GM19438 (cell line): ENCODE measurements at regions not wholly inside any gene's neighbourhood (a gene's known extent, or its start where the extent isn't known, plus 50 kb on each side); places are given as distances from the start of the nearest gene placed in this dataset.

Experiments used
- ATAC-seq: cut with Tn5 transposase; IDR thresholded peaks from one replicate; pipeline ENCODE4 v1.9.1; 2021; ENCODE audit warnings: low read depth; ENCODE audit not compliant: unreplicated experiment

- no peak for ATAC-seq
These were observed 683.4 kb downstream of the SLC16A7 start for GRCh38 chr12:60279221-60279620.

- no peak for ATAC-seq
These were observed 685.7 kb downstream of the SLC16A7 start for GRCh38 chr12:60281522-60281921.

- no peak for ATAC-seq
These were observed 694.7 kb downstream of the SLC16A7 start for GRCh38 chr12:60290532-60290931.

GRCh38 chr12:60308366-60308991 is 712.6 kb downstream of the SLC16A7 start:
- ATAC-seq: no peak

- no peak for ATAC-seq
These were observed 716.1 kb downstream of the SLC16A7 start for GRCh38 chr12:60311940-60312339.

- ATAC-seq: no peak
These were observed 721.5 kb downstream of the SLC16A7 start for GRCh38 chr12:60317361-60317760.

- ATAC-seq: no peak
These were observed 728.9 kb downstream of the SLC16A7 start for GRCh38 chr12:60324746-60325145.

GRCh38 chr12:60333461-60333860 is 737.6 kb downstream of the SLC16A7 start:
- no peak for ATAC-seq

- no peak for ATAC-seq
These were observed 739.9 kb downstream of the SLC16A7 start for GRCh38 chr12:60335745-60336144.

- ATAC-seq: no peak
These were observed 742.2 kb downstream of the SLC16A7 start for GRCh38 chr12:60337839-60338549.

- no peak for ATAC-seq
These were observed 749.6 kb downstream of the SLC16A7 start for GRCh38 chr12:60345442-60345841.

GRCh38 chr12:60349232-60349978 is 753.6 kb downstream of the SLC16A7 start:
- ATAC-seq: no peak

GRCh38 chr12:60387356-60387755 is 791.5 kb downstream of the SLC16A7 start:
- ATAC-seq: no peak

- no peak for ATAC-seq
These were observed 795.2 kb downstream of the SLC16A7 start for GRCh38 chr12:60391051-60391450.

GRCh38 chr12:60391791-60392190 is 796.0 kb downstream of the SLC16A7 start:
- ATAC-seq: no peak

- no peak for ATAC-seq
These were observed 797.3 kb downstream of the SLC16A7 start for GRCh38 chr12:60393093-60393492.

GRCh38 chr12:60394665-60395064 is 798.8 kb downstream of the SLC16A7 start:
- ATAC-seq: no peak

- no peak for ATAC-seq
These were observed 802.7 kb downstream of the SLC16A7 start for GRCh38 chr12:60398547-60398946.

GRCh38 chr12:60399064-60399463 is 803.2 kb downstream of the SLC16A7 start:
- ATAC-seq: no peak

- ATAC-seq: no peak
These were observed 807.2 kb downstream of the SLC16A7 start for GRCh38 chr12:60402996-60403395.

GRCh38 chr12:60415351-60415750 is 819.5 kb downstream of the SLC16A7 start:
- ATAC-seq: no peak

- ATAC-seq: no peak
These were observed 824.2 kb downstream of the SLC16A7 start for GRCh38 chr12:60419986-60420385.
